ENCODE measurements at regions not wholly inside any gene's neighbourhood (a gene's known extent, or its start where the extent isn't known, plus 50 kb on each side); places are given as distances from the start of the nearest gene placed in this dataset.

GRCh38 chr1:113226148-113226547, 153.2 kb downstream of the LRIG2 start (continued):
- no peak for TF ChIP-seq SUZ12 (IDR thresholded peaks at IDR 0.05; ENCODE audit: low read depth, low read length)

GRCh38 chr1:113231866-113232265, 158.4 kb upstream of the MAGI3 start:
- ATAC-seq (no peak), FAIRE-seq (no peak), DNase-seq (ENCODE audit: low spot score) (no peak)
- intact Hi-C loops (cut with micrococcal nuclease; ENCODE audit: unreplicated experiment) (no loop called here), in situ Hi-C loops (cut with HindIII; ENCODE audit: extremely low pct_ligation_motif_present, low pct_unique_long_range_greater_than_20kb) (no loop called here)
- Histone ChIP-seq H3K9me3 (ENCODE audit: low read length) (no peaks in the 10 kb centered on the region), H3K9ac (ENCODE audit: insufficient read depth, low read depth, low read length) (no peak overlapping the region), H3K27me3 (ENCODE audit: control insufficient read depth in 1 of 2, insufficient read depth in 2 of 2, low read length in 2 of 2) (0 out of 5 replicates have a peak, but pooled peaks cover 0 to 9% of the 10 kb centered on the region in 2 experiments), H3K4me3 (replicated peaks in 1 of 3; ENCODE audit: insufficient read depth in 1 of 3, low read depth in 2 of 3, low read length in 3 of 3) (no peak overlapping the region), H3K4me2 (ENCODE audit: low read depth, low read length) (no peak overlapping the region), H3K79me2 (ENCODE audit: insufficient read depth, low read length) (no peaks in the 10 kb centered on the region), H3K4me1 (ENCODE audit: insufficient read depth, low read length) (no peaks in the 10 kb centered on the region), H4K20me1 (ENCODE audit: insufficient read depth, low read length) (no peaks in the 10 kb centered on the region), H3K27ac (ENCODE audit: extremely low read length, insufficient read depth, low read length) (no peak overlapping the region), H3K36me3 (replicated peaks in 1 of 2; ENCODE audit: control insufficient read depth in 1 of 2, insufficient read depth in 2 of 2, low read length in 2 of 2) (no peaks in the 10 kb centered on the region), H2AFZ (ENCODE audit: low read length) (no peak overlapping the region)
- BruUV-seq (replicated peaks) = no TSS peak
- POLR2A ChIA-PET = no interaction called here
- WGBS (ENCODE audit: low lambda C conversion rate) = 58% methylated on average over 11 of the region's 13 CpGs
- TF ChIP-seq ZC3H13 (CRISPR knock-in tag; IDR thresholded peaks at IDR 0.05) (no peak), ZMAT5 (CRISPR knock-in tag; IDR thresholded peaks at IDR 0.05; ENCODE audit: borderline replicate concordance, low read depth) (no peak), NFRKB (IDR thresholded peaks at IDR 0.05) (no peak), FOXP1 (IDR thresholded peaks at IDR 0.05) (no peak), FOXP1 (CRISPR knock-in tag; IDR thresholded peaks at IDR 0.05) (no peak), GLMP (CRISPR knock-in tag; IDR thresholded peaks at IDR 0.05; ENCODE audit: borderline replicate concordance) (no peak), ZNF550 (CRISPR knock-in tag; IDR thresholded peaks at IDR 0.05; ENCODE audit: borderline replicate concordance) (no peak), KAT7 (CRISPR knock-in tag; IDR thresholded peaks at IDR 0.05; ENCODE audit: borderline replicate concordance) (no peak), THYN1 (CRISPR knock-in tag; IDR thresholded peaks at IDR 0.05; ENCODE audit: borderline replicate concordance, low read depth) (no peak)
- CTCF ChIA-PET (ENCODE audit: low intra/inter-chr PET ratio, low total read pairs) = no interaction called here
